PC-9 (cell line): ENCODE measurements at regions not wholly inside any gene's neighbourhood (a gene's known extent, or its start where the extent isn't known, plus 50 kb on each side); places are given as distances from the start of the nearest gene placed in this dataset.

Experiments used
- BruUV-seq: library from RNA; stranded (reverse); fragments of 400-500 nt; replicated peaks from 2 replicates; lab custom pipeline; 2021; lab: Mats Ljungman, UMichigan
- CTCF ChIA-PET: fragments of 300-600 bp; sonication (Branson Sonifier 250); formaldehyde crosslinking; loops from one replicate; lab custom pipeline; 2022; ENCODE audit warnings: antibody characterized with exemption; lab: Charles Lee
- POLR2A ChIA-PET: fragments of 300-600 bp; sonication (Branson Sonifier 250); formaldehyde crosslinking; loops from one replicate; lab custom pipeline; 2022; ENCODE audit warnings: antibody characterized with exemption; ENCODE audit not compliant: unreplicated experiment; lab: Charles Lee
- DNase-seq, 2 experiments: peaks; one replicate each; pipeline versions ENCODE4 v3.0.0 to v3.0.0-alpha.2; 2015 to 2022; ENCODE audit warnings: mixed read lengths in 1 of 2
- H2AFZ ChIP-seq: fragments of 200-600 bp; sonication (generic); 2 replicates; pipeline ENCODE4 v1.8.1; 2017; ENCODE audit warnings: antibody characterized with exemption
- H3F3A ChIP-seq: fragments of 200-600 bp; sonication (generic); 2 replicates; pipeline ENCODE4 v1.8.1; 2017; ENCODE audit warnings: antibody characterized with exemption, mild to moderate bottlenecking, low read depth; ENCODE audit not compliant: insufficient read depth
- H3K27ac ChIP-seq: fragments of 200-600 bp; sonication (generic); 2 replicates; pipeline ENCODE4 v1.6.1; 2016; ENCODE audit warnings: mixed run types
- H3K27me3 ChIP-seq: fragments of 200-600 bp; sonication (generic); 2 replicates; pipeline ENCODE4 v1.6.1; 2016; ENCODE audit warnings: low read depth, mixed run types; ENCODE audit not compliant: insufficient read depth
- H3K36me3 ChIP-seq: fragments of 200-600 bp; sonication (generic); 2 replicates; pipeline ENCODE4 v1.6.1; 2016; ENCODE audit warnings: low read depth, mixed run types
- H3K4me1 ChIP-seq: fragments of 200-600 bp; sonication (generic); replicated peaks from 2 replicates; pipeline ENCODE4 v1.6.1; 2016; ENCODE audit warnings: mixed run types; ENCODE audit not compliant: insufficient read depth
- H3K4me2 ChIP-seq: fragments of 200-600 bp; sonication (generic); 2 replicates; pipeline ENCODE4 v1.6.1; 2017; ENCODE audit warnings: mixed run types
- H3K4me3 ChIP-seq: fragments of 200-600 bp; sonication (generic); 2 replicates; pipeline ENCODE4 v1.6.1; 2016; ENCODE audit warnings: mixed run types
- H3K79me2 ChIP-seq: fragments of 200-600 bp; sonication (generic); 2 replicates; pipeline ENCODE4 v1.6.1; 2017; ENCODE audit warnings: low read depth, mixed run types
- H3K9me2 ChIP-seq: fragments of 200-600 bp; sonication (generic); 2 replicates; pipeline ENCODE4 v1.8.1; 2017; ENCODE audit warnings: mild to moderate bottlenecking; ENCODE audit not compliant: insufficient read depth
- H3K9me3 ChIP-seq: fragments of 200-600 bp; sonication (generic); 2 replicates; pipeline ENCODE4 v1.8.1; 2016; ENCODE audit warnings: low read depth; ENCODE audit not compliant: insufficient read depth
- H4K20me1 ChIP-seq: fragments of 200-600 bp; sonication (generic); 2 replicates; pipeline ENCODE4 v1.8.1; 2017; ENCODE audit not compliant: insufficient read depth
- CTCF ChIP-seq: fragments of 200-600 bp; sonication (generic); conservative IDR thresholded peaks from 2 replicates; pipeline ENCODE4 v1.6.1; 2017; ENCODE audit warnings: mixed run types, antibody characterized with exemption, mild to moderate bottlenecking, moderate library complexity
- EZH2 ChIP-seq: fragments of 200-600 bp; sonication (generic); IDR thresholded peaks from 2 replicates; pipeline ENCODE4 v1.8.0; 2017; ENCODE audit warnings: antibody characterized with exemption, low read depth
- intact Hi-C: fragments of 100-400 bp; cut with micrococcal nuclease; formaldehyde crosslinking; loops from one replicate; pipeline ENCODE4 v1.10.0; 2022; ENCODE audit not compliant: unreplicated experiment

GRCh38 chr6:149221774-149222070, 95.8 kb upstream of the TAB2 start:
- intact Hi-C loops, result no loop called here
- TF ChIP-seq CTCF (no peak), EZH2 (no peak)
- ChIA-PET CTCF (no interaction called here), POLR2A (no interaction called here)
- Histone ChIP-seq H3K27me3 (no peaks in the 10 kb centered on the region), H3F3A (no peaks in the 10 kb centered on the region), H3K27ac (no peak overlapping the region), H3K79me2 (no peaks in the 10 kb centered on the region), H3K4me3 (no peak overlapping the region), H4K20me1 (no peaks in the 10 kb centered on the region), H3K4me1 (no peaks in the 10 kb centered on the region), H3K9me3 (no peaks in the 10 kb centered on the region), H3K36me3 (no peaks in the 10 kb centered on the region), H2AFZ (no peak overlapping the region), H3K4me2 (no peak overlapping the region), H3K9me2 (no peaks in the 10 kb centered on the region)
- no TSS peak for BruUV-seq
- no peak for DNase-seq

GRCh38 chr6:149223120-149223903, 94.2 kb upstream of the TAB2 start:
- no peak for DNase-seq
- no peaks in the 10 kb centered on the region for H3K79me2 ChIP-seq
- ChIA-PET POLR2A (no interaction called here), CTCF (no interaction called here)
- no peak overlapping the region for H3K27ac ChIP-seq
- no peaks in the 10 kb centered on the region for H3K9me2 ChIP-seq
- no peaks in the 10 kb centered on the region for H3K36me3 ChIP-seq
- TF ChIP-seq CTCF (no peak), EZH2 (no peak)
- H3K9me3 ChIP-seq, result no peaks in the 10 kb centered on the region
- H3F3A ChIP-seq, result no peaks in the 10 kb centered on the region
- no peak overlapping the region for H3K4me3 ChIP-seq
- H4K20me1 ChIP-seq, result no peaks in the 10 kb centered on the region
- intact Hi-C loops, result no loop called here
- BruUV-seq, result no TSS peak
- H3K4me1 ChIP-seq, result no peaks in the 10 kb centered on the region
- H2AFZ ChIP-seq, result no peak overlapping the region
- H3K4me2 ChIP-seq, result no peak overlapping the region
- H3K27me3 ChIP-seq, result no peaks in the 10 kb centered on the region

- Histone ChIP-seq H2AFZ (no peak overlapping the region), H3K36me3 (no peaks in the 10 kb centered on the region), H3K27ac (no peak overlapping the region), H3K9me3 (no peaks in the 10 kb centered on the region), H3K4me2 (no peak overlapping the region), H4K20me1 (no peaks in the 10 kb centered on the region), H3K27me3 (no peaks in the 10 kb centered on the region), H3K4me1 (no peaks in the 10 kb centered on the region), H3K4me3 (no peak overlapping the region), H3K9me2 (no peaks in the 10 kb centered on the region), H3F3A (no peaks in the 10 kb centered on the region), H3K79me2 (no peaks in the 10 kb centered on the region)
- ChIA-PET CTCF (no interaction called here), POLR2A (no interaction called here)
- BruUV-seq, result no TSS peak
- no peak for TF ChIP-seq EZH2
- TF ChIP-seq CTCF, result no peak
- DNase-seq, result no peak
- intact Hi-C loops, result no loop called here
These were observed 93.6 kb upstream of the TAB2 start for GRCh38 chr6:149223904-149224351.
